ENCODE measurements at regions not wholly inside any gene's neighbourhood (a gene's known extent, or its start where the extent isn't known, plus 50 kb on each side); places are given as distances from the start of the nearest gene placed in this dataset.

DNA sequence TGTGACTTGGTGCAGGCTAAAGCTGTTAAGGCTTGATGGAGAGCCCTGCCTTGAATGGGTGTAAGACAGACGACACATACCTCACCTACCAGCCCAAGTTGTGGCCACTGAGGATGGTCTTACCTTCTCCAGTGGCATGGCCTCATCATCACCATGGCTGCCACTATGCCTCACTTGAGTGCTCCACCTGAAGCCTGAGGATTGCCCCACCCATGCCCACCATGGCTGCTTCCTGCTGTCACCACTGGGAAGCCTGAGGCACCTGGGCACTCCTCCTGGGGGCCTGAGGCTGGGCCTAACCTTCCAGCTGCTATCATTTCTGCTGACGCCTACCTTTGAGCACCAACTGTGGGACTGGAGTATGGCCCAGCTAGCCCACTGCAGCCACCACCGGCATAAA lies 1605.7 kb upstream of the FLRT2 start:
- H3K4me2 ChIP-seq (ENCODE audit: unreplicated experiment) = no peak overlapping the region
- H3K27ac ChIP-seq = no peak overlapping the region
- TF ChIP-seq EZH2 (IDR thresholded peaks at IDR 0.05; ENCODE audit: insufficient read depth, poor library complexity, severe bottlenecking) = no peak
- TF ChIP-seq EZH2phosphoT487 (IDR thresholded peaks at IDR 0.05; ENCODE audit: insufficient read depth, low read depth) = no peak
- 14 to 19% methylated on average over 3 of the region's 3 CpGs for WGBS, 2 experiments (ENCODE audit: low coverage in 1 of 2, low lambda C conversion rate in 2 of 2, missing lambda C conversion rate in 2 of 2)
- no peaks in the 10 kb centered on the region for H3K9me3 ChIP-seq (ENCODE audit: low read depth)
- DNase-seq = no peak
- H3K27me3 ChIP-seq (replicated peaks; ENCODE audit: insufficient read depth) = no peaks in the 10 kb centered on the region
- no peaks in the 10 kb centered on the region for H3K4me1 ChIP-seq (ENCODE audit: insufficient read depth)
- no peak overlapping the region for H2AFZ ChIP-seq
- H3K9me2 ChIP-seq (ENCODE audit: insufficient read depth) = no peaks in the 10 kb centered on the region
- H3K36me3 ChIP-seq (ENCODE audit: low read depth) = no peaks in the 10 kb centered on the region
- in situ Hi-C loops (cut with MboI) = loop anchor here (25.0 kb wide), 1 partner anchor 1613 kb away; the partner anchor contains the start of gene FLRT2
- no peak overlapping the region for H3K4me3 ChIP-seq
- no peaks in the 10 kb centered on the region for H3K79me2 ChIP-seq (ENCODE audit: insufficient read depth)
- no peak overlapping the region for H3K9ac ChIP-seq
- H4K20me1 ChIP-seq (ENCODE audit: insufficient read depth) = no peaks in the 10 kb centered on the region
- no peaks in the 10 kb centered on the region for H3F3A ChIP-seq (ENCODE audit: insufficient read depth)

GRCh38 chr14:83940253-83940652 lies 1589.7 kb upstream of the FLRT2 start:
- no peaks in the 10 kb centered on the region for H3K79me2 ChIP-seq (ENCODE audit: insufficient read depth)
- 51 to 60% methylated on average over 2 of the region's 2 CpGs for WGBS, 2 experiments (ENCODE audit: low coverage in 1 of 2, low lambda C conversion rate in 2 of 2, missing lambda C conversion rate in 2 of 2)
- no peak overlapping the region for H3K4me2 ChIP-seq (ENCODE audit: unreplicated experiment)
- no peaks in the 10 kb centered on the region for H3F3A ChIP-seq (ENCODE audit: insufficient read depth)
- H3K4me1 ChIP-seq (ENCODE audit: insufficient read depth) = no peaks in the 10 kb centered on the region
- H3K4me3 ChIP-seq = no peak overlapping the region
- no peak for TF ChIP-seq EZH2 (IDR thresholded peaks at IDR 0.05; ENCODE audit: insufficient read depth, poor library complexity, severe bottlenecking)
- no peak for TF ChIP-seq EZH2phosphoT487 (IDR thresholded peaks at IDR 0.05; ENCODE audit: insufficient read depth, low read depth)
- H3K9me3 ChIP-seq (ENCODE audit: low read depth) = no peaks in the 10 kb centered on the region
- H2AFZ ChIP-seq = no peak overlapping the region
- no peak overlapping the region for H3K27ac ChIP-seq
- no peak overlapping the region for H3K9ac ChIP-seq
- in situ Hi-C loops (cut with MboI) = no loop called here
- H3K36me3 ChIP-seq (ENCODE audit: low read depth) = no peaks in the 10 kb centered on the region
- H3K9me2 ChIP-seq (ENCODE audit: insufficient read depth) = no peaks in the 10 kb centered on the region
- DNase-seq = no peak
- no peaks in the 10 kb centered on the region for H4K20me1 ChIP-seq (ENCODE audit: insufficient read depth)
- H3K27me3 ChIP-seq (replicated peaks; ENCODE audit: insufficient read depth) = no peaks in the 10 kb centered on the region

DNA sequence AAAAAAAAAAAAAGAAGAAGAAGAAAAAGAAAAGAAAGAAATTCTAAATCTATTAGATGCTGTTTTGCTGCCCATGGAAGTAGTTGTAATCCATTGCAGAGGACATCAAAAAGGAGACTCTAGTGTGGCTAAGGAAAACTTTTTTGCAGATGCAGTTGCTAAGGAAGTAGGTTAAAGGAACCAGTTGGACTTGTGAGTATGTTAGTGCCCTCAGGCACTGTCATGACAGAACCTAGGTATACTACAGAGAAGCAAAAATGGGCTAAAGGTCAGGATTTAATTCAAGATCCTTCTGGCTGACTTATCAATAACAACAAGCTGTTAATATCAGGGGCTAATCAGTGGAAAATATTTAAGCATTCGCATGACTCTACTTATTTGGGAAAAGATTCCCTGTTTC lies 1571.6 kb upstream of the FLRT2 start:
- in situ Hi-C loops (cut with MboI) = no loop called here
- no peak for TF ChIP-seq EZH2 (IDR thresholded peaks at IDR 0.05; ENCODE audit: insufficient read depth, poor library complexity, severe bottlenecking)

GRCh38 chr14:83960832-83961512 lies 1569.0 kb upstream of the FLRT2 start:
- Histone ChIP-seq H3K9ac (no peak overlapping the region), H3K36me3 (ENCODE audit: low read depth) (no peaks in the 10 kb centered on the region), H3K27me3 (replicated peaks; ENCODE audit: insufficient read depth) (no peaks in the 10 kb centered on the region), H3K27ac (no peak overlapping the region), H3F3A (ENCODE audit: insufficient read depth) (no peaks in the 10 kb centered on the region), H3K79me2 (ENCODE audit: insufficient read depth) (no peaks in the 10 kb centered on the region), H3K4me2 (ENCODE audit: unreplicated experiment) (no peak overlapping the region), H3K4me1 (ENCODE audit: insufficient read depth) (no peaks in the 10 kb centered on the region), H4K20me1 (ENCODE audit: insufficient read depth) (no peaks in the 10 kb centered on the region), H2AFZ (no peak overlapping the region), H3K9me2 (ENCODE audit: insufficient read depth) (no peaks in the 10 kb centered on the region), H3K9me3 (ENCODE audit: low read depth) (no peaks in the 10 kb centered on the region), H3K4me3 (no peak overlapping the region)
- in situ Hi-C loops (cut with MboI) = no loop called here
- TF ChIP-seq EZH2 (IDR thresholded peaks at IDR 0.05; ENCODE audit: insufficient read depth, poor library complexity, severe bottlenecking) (no peak), EZH2phosphoT487 (IDR thresholded peaks at IDR 0.05; ENCODE audit: insufficient read depth, low read depth) (no peak)
- no peak for DNase-seq
- 34% methylated on average over 2 of the region's 2 CpGs for WGBS, 2 experiments (ENCODE audit: low coverage in 1 of 2, low lambda C conversion rate in 2 of 2, missing lambda C conversion rate in 2 of 2)

More for the DNA sequence above, 1571.6 kb upstream of the FLRT2 start:
- H3K9me3 ChIP-seq (ENCODE audit: low read depth) = no peaks in the 10 kb centered on the region
- DNase-seq = no peak
- H3K4me1 ChIP-seq (ENCODE audit: insufficient read depth) = no peaks in the 10 kb centered on the region
- H3K4me2 ChIP-seq (ENCODE audit: unreplicated experiment) = no peak overlapping the region
- no peak overlapping the region for H3K4me3 ChIP-seq
- no peaks in the 10 kb centered on the region for H3F3A ChIP-seq (ENCODE audit: insufficient read depth)
- H3K36me3 ChIP-seq (ENCODE audit: low read depth) = no peaks in the 10 kb centered on the region
- no peak overlapping the region for H2AFZ ChIP-seq
- H3K27ac ChIP-seq = no peak overlapping the region
- WGBS, 2 experiments (ENCODE audit: low coverage in 1 of 2, low lambda C conversion rate in 2 of 2, missing lambda C conversion rate in 2 of 2) = 32 to 47% methylated on average over 1 of the region's 1 CpG
- no peaks in the 10 kb centered on the region for H3K9me2 ChIP-seq (ENCODE audit: insufficient read depth)
- H3K9ac ChIP-seq = no peak overlapping the region
- no peaks in the 10 kb centered on the region for H3K27me3 ChIP-seq (replicated peaks; ENCODE audit: insufficient read depth)
- H3K79me2 ChIP-seq (ENCODE audit: insufficient read depth) = no peaks in the 10 kb centered on the region
- no peaks in the 10 kb centered on the region for H4K20me1 ChIP-seq (ENCODE audit: insufficient read depth)
